ENCODE measurements at regions not wholly inside any gene's neighbourhood (a gene's known extent, or its start where the extent isn't known, plus 50 kb on each side); places are given as distances from the start of the nearest gene placed in this dataset.

DNA sequence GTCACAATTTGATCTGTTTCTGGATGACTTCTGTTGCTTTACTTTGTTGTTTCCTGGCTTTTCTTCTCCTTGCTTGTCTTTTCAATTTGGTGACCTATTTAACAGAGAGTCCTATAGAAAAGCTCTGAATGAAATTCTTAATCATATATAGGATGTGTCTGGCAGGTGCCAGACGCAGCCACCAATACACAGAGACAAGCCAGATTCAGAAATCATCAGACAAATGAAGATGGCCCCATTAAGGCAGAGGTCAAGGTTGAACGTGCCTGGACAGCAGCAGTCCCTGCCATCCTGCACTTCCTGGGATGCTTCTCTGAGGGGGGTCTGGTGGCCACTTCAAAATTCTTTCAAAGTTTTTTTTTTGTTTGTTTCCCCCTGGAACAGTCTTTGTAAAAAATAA lies 846.7 kb upstream of the COBL start:
- no peak overlapping the region for H3K4me3 ChIP-seq (ENCODE audit: low read depth, low read length)
- ChIA-PET POLR2A (no interaction called here), CTCF (interaction anchor here (1.0 kb wide), 1 partner anchor 733 kb away, joined by 3 read pairs; no protein-coding TSS in a partner anchor)
- no peaks in the 10 kb centered on the region for H3K4me1 ChIP-seq (ENCODE audit: control insufficient read depth, insufficient read depth, low read length)
- H3K9me3 ChIP-seq (ENCODE audit: control insufficient read depth, insufficient read depth, low read depth, low read length) = no peaks in the 10 kb centered on the region
- no peaks in the 10 kb centered on the region for H3K36me3 ChIP-seq (ENCODE audit: control insufficient read depth in 2 of 2, insufficient read depth in 1 of 2, low read length in 2 of 2)
- no peak for TF ChIP-seq ZXDB (tag by site-specific recombination; IDR thresholded peaks at IDR 0.05)
- TF ChIP-seq ZNF274 (IDR thresholded peaks at IDR 0.05; ENCODE audit: low read length) = no peak
- TF ChIP-seq ZNF274 (tag by site-specific recombination; IDR thresholded peaks at IDR 0.05; ENCODE audit: borderline replicate concordance) = no peak
- TF ChIP-seq ZNF626 (tag by site-specific recombination; IDR thresholded peaks at IDR 0.05) = no peak
- no peak for TF ChIP-seq ZNF426 (tag by site-specific recombination; IDR thresholded peaks at IDR 0.05)
- TF ChIP-seq ZNF549 (tag by site-specific recombination; IDR thresholded peaks at IDR 0.05) = no peak
- TF ChIP-seq KLF7 (tag by site-specific recombination; IDR thresholded peaks at IDR 0.05; ENCODE audit: borderline replicate concordance) = no peak
- no peak for TF ChIP-seq KLF8 (tag by site-specific recombination; IDR thresholded peaks at IDR 0.05)
- TF ChIP-seq ZNF677 (tag by site-specific recombination; IDR thresholded peaks at IDR 0.05) = no peak
- TF ChIP-seq ZNF501 (tag by site-specific recombination; IDR thresholded peaks at IDR 0.05) = no peak
- TF ChIP-seq ZNF202 (tag by site-specific recombination; IDR thresholded peaks at IDR 0.05; ENCODE audit: borderline replicate concordance) = no peak
- no peak for TF ChIP-seq OVOL3 (tag by site-specific recombination; IDR thresholded peaks at IDR 0.05)
- no peak for TF ChIP-seq ZNF423 (tag by site-specific recombination; IDR thresholded peaks at IDR 0.05)
- H3K27ac ChIP-seq (ENCODE audit: extremely low read depth, low read depth, low read length) = no peak overlapping the region

DNA sequence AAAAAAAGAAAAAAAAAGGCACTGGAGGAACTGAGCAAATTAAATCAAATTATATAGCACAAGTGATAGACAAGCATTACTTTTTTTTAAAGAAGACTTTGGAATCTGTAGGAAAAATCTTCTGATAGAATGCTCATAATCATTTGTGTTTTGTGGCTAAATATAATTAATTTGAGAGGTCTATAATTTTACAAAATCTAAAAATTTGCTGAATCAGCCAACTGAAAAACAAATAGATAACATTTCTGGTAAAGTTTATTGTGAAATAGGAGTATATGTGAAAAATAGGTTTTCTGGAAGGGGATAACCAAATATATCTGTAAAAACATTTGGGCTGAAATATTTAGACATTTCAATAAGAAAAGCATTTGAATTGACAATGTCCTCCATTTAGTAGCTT lies 844.9 kb upstream of the COBL start:
- TF ChIP-seq ZNF610 (tag by site-specific recombination; IDR thresholded peaks at IDR 0.05; ENCODE audit: borderline replicate concordance) (no peak), ZXDB (tag by site-specific recombination; IDR thresholded peaks at IDR 0.05) (no peak), KLF10 (tag by site-specific recombination; IDR thresholded peaks at IDR 0.05) (no peak), ZNF48 (tag by site-specific recombination; IDR thresholded peaks at IDR 0.05) (no peak), ZNF341 (tag by site-specific recombination; IDR thresholded peaks at IDR 0.05; ENCODE audit: low read depth) (no peak), REPIN1 (tag by site-specific recombination; IDR thresholded peaks at IDR 0.05; ENCODE audit: low read depth) (no peak), GLIS1 (tag by site-specific recombination; IDR thresholded peaks at IDR 0.05) (no peak), ZNF776 (tag by site-specific recombination; IDR thresholded peaks at IDR 0.05; ENCODE audit: borderline replicate concordance) (no peak), ZBTB48 (tag by site-specific recombination; IDR thresholded peaks at IDR 0.05) (no peak), KLF9 (tag by site-specific recombination; IDR thresholded peaks at IDR 0.05; ENCODE audit: low read depth) (no peak), ZNF398 (tag by site-specific recombination; IDR thresholded peaks at IDR 0.05) (no peak), ZNF548 (tag by site-specific recombination; IDR thresholded peaks at IDR 0.05) (no peak), ZBTB6 (tag by site-specific recombination; IDR thresholded peaks at IDR 0.05) (no peak)
- TF ChIP-seq, protein P1, sequence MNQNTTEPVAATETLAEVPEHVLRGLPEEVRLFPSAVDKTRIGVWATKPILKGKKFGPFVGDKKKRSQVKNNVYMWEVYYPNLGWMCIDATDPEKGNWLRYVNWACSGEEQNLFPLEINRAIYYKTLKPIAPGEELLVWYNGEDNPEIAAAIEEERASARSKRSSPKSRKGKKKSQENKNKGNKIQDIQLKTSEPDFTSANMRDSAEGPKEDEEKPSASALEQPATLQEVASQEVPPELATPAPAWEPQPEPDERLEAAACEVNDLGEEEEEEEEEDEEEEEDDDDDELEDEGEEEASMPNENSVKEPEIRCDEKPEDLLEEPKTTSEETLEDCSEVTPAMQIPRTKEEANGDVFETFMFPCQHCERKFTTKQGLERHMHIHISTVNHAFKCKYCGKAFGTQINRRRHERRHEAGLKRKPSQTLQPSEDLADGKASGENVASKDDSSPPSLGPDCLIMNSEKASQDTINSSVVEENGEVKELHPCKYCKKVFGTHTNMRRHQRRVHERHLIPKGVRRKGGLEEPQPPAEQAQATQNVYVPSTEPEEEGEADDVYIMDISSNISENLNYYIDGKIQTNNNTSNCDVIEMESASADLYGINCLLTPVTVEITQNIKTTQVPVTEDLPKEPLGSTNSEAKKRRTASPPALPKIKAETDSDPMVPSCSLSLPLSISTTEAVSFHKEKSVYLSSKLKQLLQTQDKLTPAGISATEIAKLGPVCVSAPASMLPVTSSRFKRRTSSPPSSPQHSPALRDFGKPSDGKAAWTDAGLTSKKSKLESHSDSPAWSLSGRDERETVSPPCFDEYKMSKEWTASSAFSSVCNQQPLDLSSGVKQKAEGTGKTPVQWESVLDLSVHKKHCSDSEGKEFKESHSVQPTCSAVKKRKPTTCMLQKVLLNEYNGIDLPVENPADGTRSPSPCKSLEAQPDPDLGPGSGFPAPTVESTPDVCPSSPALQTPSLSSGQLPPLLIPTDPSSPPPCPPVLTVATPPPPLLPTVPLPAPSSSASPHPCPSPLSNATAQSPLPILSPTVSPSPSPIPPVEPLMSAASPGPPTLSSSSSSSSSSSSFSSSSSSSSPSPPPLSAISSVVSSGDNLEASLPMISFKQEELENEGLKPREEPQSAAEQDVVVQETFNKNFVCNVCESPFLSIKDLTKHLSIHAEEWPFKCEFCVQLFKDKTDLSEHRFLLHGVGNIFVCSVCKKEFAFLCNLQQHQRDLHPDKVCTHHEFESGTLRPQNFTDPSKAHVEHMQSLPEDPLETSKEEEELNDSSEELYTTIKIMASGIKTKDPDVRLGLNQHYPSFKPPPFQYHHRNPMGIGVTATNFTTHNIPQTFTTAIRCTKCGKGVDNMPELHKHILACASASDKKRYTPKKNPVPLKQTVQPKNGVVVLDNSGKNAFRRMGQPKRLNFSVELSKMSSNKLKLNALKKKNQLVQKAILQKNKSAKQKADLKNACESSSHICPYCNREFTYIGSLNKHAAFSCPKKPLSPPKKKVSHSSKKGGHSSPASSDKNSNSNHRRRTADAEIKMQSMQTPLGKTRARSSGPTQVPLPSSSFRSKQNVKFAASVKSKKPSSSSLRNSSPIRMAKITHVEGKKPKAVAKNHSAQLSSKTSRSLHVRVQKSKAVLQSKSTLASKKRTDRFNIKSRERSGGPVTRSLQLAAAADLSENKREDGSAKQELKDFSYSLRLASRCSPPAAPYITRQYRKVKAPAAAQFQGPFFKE (tag by site-specific recombination; IDR thresholded peaks at IDR 0.05; ENCODE audit: borderline replicate concordance) = no peak
- TF ChIP-seq, protein P2, sequence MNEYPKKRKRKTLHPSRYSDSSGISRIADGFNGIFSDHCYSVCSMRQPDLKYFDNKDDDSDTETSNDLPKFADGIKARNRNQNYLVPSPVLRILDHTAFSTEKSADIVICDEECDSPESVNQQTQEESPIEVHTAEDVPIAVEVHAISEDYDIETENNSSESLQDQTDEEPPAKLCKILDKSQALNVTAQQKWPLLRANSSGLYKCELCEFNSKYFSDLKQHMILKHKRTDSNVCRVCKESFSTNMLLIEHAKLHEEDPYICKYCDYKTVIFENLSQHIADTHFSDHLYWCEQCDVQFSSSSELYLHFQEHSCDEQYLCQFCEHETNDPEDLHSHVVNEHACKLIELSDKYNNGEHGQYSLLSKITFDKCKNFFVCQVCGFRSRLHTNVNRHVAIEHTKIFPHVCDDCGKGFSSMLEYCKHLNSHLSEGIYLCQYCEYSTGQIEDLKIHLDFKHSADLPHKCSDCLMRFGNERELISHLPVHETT (tag by site-specific recombination; IDR thresholded peaks at IDR 0.05) = no peak
- no peak overlapping the region for H3K4me3 ChIP-seq (ENCODE audit: low read depth, low read length)
- no peaks in the 10 kb centered on the region for H3K36me3 ChIP-seq (ENCODE audit: control insufficient read depth in 2 of 2, insufficient read depth in 1 of 2, low read length in 2 of 2)
- no peak overlapping the region for H3K27ac ChIP-seq (ENCODE audit: extremely low read depth, low read depth, low read length)
- H3K4me1 ChIP-seq (ENCODE audit: control insufficient read depth, insufficient read depth, low read length) = no peaks in the 10 kb centered on the region
- POLR2A ChIA-PET = no interaction called here
- CTCF ChIA-PET = no interaction called here
- no peaks in the 10 kb centered on the region for H3K9me3 ChIP-seq (ENCODE audit: control insufficient read depth, insufficient read depth, low read depth, low read length)

Data from HEK293 (cell line).